ENCODE measurements at regions not wholly inside any gene's neighbourhood (a gene's known extent, or its start where the extent isn't known, plus 50 kb on each side); places are given as distances from the start of the nearest gene placed in this dataset.

- POLR2A ChIA-PET = no interaction called here
- CTCF ChIA-PET = no interaction called here
Observed at GRCh38 chr2:20132990-20133535, 81.6 kb upstream of the LAPTM4A start.

- ChIA-PET POLR2A (no interaction called here), CTCF (no interaction called here)
Observed at GRCh38 chr2:20130821-20131645, 79.6 kb upstream of the LAPTM4A start.

DNA sequence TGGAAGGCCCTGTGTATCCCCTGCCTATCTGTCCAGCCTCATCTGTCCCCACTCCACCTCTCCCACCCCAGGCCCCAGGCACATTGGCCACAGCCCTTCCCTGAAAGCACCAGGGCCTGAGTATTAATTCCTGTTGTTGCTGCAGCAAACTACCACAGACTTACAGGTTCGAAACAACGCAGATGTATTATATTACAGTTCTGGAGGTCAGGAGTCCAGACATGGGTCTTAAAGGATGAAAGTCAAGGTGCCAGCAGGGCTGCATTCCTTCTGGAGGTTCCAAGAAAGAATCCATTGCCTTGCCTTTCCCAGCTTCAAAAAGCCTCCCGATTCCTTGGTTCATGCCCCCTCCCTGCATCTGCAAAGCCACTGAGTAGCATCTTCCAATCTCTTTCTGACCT lies 78.7 kb upstream of the LAPTM4A start:
- POLR2A ChIA-PET = no interaction called here
- CTCF ChIA-PET = no interaction called here

DNA sequence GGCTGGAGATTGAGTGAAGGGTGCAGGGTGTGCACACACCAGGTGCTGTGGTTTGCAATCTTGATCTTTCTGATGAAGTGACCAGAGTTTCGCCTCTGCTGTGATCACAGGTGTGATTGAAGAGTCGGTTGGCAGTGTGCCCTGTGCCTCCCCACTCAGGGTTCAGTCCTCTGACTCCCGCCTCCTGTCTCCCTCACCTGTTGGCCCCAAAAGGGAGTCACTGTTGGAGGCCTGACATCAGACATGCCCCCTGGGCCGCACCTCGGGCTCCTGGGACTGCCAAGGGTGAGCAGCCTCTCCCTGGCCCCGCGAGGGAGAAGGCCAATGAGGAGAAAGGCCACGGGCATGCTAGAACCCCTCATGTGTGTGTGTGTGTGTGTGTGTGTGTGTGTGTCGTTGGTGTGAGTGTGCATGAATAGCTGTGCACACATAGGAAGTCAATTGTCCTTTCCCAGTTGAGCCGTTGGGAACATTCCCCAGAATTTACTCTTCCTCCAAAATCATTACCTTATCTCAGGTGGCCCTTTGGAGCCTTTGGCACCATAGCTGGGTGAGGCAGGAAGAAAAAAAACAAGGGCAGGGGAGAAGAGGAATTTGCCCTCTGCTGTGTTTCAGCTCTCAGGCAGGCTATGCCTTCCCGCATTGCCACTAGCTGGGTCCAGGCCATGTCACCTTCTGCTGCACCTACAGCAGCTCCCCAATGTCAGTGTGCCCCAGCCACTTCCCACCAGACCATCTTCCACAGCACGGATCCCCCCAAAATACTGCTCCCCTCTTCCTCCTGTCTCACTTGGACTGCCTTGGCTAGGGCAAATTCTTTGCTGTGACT lies 78.1 kb upstream of the LAPTM4A start:
- ChIA-PET POLR2A (no interaction called here), CTCF (no interaction called here)

- ChIA-PET CTCF (no interaction called here), POLR2A (no interaction called here)
Observed at GRCh38 chr2:20128506-20129330, 77.3 kb upstream of the LAPTM4A start.

- POLR2A ChIA-PET = no interaction called here
- CTCF ChIA-PET = no interaction called here
Observed at GRCh38 chr2:20126469-20126868, 75.0 kb upstream of the LAPTM4A start.

DNA sequence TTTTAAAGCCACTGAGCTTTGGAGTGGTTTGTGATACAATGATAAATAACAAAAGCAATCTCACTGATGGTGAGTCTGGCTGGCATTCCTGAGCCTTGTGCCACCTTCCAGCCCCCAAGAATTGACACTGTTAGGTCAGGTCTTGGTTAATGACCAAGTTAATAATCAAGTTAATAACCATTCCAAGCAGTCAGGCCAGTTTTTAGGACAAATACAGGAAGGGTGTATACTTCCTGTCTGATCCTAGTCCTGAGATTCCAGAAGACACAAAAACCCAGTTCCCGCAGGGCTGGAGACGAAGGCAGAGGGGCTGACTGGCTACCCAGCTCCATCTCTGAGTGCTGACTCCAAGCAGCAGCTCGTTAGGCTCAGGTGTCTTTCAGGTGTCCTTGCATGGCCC lies 74.6 kb upstream of the LAPTM4A start:
- POLR2A ChIA-PET = no interaction called here
- CTCF ChIA-PET = no interaction called here

- CTCF ChIA-PET = no interaction called here
- POLR2A ChIA-PET = no interaction called here
Observed at GRCh38 chr2:20125616-20126015, 74.2 kb upstream of the LAPTM4A start.

DNA sequence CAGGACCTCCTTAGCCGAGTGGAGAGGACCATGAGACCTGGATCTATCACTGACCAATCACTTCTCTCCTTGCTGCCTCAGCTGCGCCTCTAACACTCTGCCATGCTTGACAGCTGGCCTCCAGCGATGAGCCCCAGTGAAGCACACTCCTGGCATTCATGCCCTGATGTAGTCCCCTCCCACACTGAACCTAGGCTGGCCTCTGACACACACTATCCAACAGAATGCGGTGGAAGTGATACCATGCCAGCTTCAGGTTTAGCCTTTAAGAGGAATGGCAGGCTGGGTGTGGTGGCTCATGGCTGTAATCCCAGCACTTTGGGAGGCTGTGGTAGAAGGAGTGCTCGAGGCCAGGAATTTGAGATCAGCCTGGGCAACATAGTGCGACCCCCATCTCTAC lies 73.7 kb upstream of the LAPTM4A start:
- ChIA-PET CTCF (no interaction called here), POLR2A (no interaction called here)

- ChIA-PET POLR2A (no interaction called here), CTCF (no interaction called here)
Observed at GRCh38 chr2:20123871-20124594, 72.6 kb upstream of the LAPTM4A start.

GRCh38 chr2:20122864-20123263 lies 71.4 kb upstream of the LAPTM4A start:
- ChIA-PET POLR2A (no interaction called here), CTCF (no interaction called here)

DNA sequence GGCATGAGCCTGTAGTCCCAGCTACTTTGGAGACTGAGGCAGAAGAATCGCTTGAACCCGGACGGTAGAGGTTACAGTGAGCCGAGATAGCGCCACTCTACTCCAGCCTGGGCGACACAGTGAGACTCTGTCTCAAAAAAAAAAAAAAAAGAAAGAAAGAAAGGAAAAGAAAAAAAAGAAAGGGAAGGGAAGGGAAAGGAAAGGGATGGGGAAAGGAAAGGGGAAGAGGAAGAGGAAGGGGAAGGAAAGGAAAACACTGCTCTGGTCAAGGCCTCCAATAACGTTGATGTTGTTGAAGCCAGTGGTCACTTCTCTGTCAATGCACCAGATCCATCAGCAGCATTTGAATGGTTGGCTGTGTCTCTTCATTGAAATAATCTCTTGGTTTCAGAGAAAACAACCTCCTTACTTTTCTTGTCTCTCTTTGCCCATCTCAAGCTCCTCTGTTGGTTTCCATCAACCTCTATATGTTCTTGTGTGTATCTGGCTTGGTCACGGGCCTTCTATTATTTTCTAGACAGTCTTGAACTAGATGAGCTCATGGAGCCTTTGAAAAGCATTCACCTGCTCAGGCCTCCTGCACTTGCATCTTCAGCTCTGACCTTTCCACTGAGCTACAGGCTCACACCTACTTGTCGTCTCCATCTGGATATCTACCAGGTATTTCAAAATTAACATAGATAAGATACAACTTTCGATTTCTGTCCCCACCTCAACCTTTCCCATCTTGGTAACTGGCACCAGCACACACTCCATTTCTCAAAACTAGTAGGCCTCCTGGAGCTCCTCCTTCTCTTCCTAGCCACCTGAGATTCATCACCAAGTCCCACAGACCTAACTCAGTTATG lies 69.4 kb upstream of the LAPTM4A start:
- CTCF ChIA-PET = no interaction called here
- POLR2A ChIA-PET = no interaction called here

DNA sequence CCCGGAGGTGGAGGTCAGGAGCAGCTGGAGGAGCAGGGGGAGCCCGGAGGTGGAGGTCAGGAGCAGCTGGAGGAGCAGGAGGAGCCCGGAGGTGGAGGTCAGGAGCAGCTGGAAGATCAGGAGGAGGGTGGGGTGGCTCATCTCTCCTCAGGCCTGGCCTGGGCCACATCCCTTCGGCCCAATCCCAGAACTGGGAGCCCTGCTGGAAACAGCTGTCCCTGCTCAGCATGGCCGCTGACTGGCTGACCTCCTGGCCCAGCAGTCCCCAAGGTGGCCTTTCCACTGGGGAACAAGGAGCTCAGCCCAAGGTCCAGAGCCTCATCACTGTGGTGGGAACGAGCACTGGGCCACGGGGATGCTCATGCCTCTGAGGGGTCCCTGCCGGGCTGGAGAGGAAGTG lies 66.6 kb upstream of the LAPTM4A start:
- ChIA-PET CTCF (no interaction called here), POLR2A (interaction anchor here (0.6 kb wide), 1 partner anchor 69 kb away, joined by 3 read pairs; no protein-coding TSS in a partner anchor)

GRCh38 chr2:20115902-20116301 lies 64.5 kb upstream of the LAPTM4A start:
- POLR2A ChIA-PET = no interaction called here
- CTCF ChIA-PET = no interaction called here

- POLR2A ChIA-PET = no interaction called here
Observed at GRCh38 chr2:20115374-20115773, 63.9 kb upstream of the LAPTM4A start.

GRCh38 chr2:20113986-20114938 lies 62.8 kb upstream of the LAPTM4A start:
- ChIA-PET POLR2A (no interaction called here), CTCF (interaction anchor here (1.2 kb wide), 1 partner anchor 8 kb away, joined by 4 read pairs; no protein-coding TSS in a partner anchor)

More at GRCh38 chr2:20115374-20115773, 63.9 kb upstream of the LAPTM4A start:
- CTCF ChIA-PET = interaction anchor here (1.2 kb wide), 1 partner anchor 10 kb away, joined by 4 read pairs; no protein-coding TSS in a partner anchor

DNA sequence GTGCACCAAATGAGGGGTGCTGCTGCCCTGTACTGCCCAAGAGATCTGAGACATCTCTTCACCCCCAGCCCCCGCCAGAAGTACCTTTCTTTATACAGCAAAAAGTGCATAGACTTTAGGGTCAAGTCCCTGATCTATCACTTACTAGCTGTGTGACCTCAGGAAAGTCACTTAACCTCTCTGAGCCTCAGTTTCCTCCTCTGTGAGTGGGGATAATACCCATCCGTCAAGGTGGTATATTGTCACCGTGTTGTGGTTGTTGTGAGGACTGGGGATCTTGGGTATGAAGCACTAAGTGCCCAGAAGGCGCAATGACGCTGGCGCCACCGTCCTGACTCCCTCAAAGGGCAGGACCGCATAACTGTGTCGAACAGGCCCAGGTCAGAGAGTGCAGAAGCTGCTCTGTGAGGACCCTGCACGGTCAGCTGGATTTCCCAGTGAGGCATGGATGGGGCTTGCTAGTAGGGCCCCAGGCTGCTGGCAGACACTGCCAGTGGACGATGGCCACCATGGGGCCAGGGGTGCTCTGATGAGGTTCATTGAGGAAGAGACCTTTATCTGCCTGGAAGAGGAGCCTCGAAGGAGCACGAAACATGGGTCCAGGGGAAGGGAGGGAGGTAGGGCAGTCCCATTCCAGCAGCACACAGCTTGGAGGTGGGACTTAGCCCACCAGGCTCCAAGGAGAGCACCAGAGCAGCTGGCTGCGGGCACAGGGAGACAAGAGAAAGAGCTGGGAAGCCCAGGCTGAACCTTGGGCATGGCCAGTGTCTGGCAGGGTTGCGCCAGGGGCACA lies 61.8 kb upstream of the LAPTM4A start:
- ChIA-PET POLR2A (no interaction called here), CTCF (no interaction called here)
